Lung (tissue), 11 donors: ENCODE measurements at regions not wholly inside any gene's neighbourhood (a gene's known extent, or its start where the extent isn't known, plus 50 kb on each side); places are given as distances from the start of the nearest gene placed in this dataset.

Source experiments
- ATAC-seq: fragments of 200-7000 bp; cut with Tn5 transposase; one replicate; pipeline ENCODE4 v1.9.1; 2020; ENCODE audit warnings: moderate number of reproducible peaks; ENCODE audit not compliant: insufficient read depth, low FRiP score
- DNase-seq, 3 donors: peaks; one replicate each; pipeline ENCODE4 v3.0.0-alpha.2; 2013 to 2017
- H3K27ac ChIP-seq, 2 donors: one replicate each; pipeline ENCODE4 v1.5.1; 2013; ENCODE audit warnings: mild to moderate bottlenecking in 2 of 2, moderate library complexity in 2 of 2, control low read depth in 1 of 2, inconsistent platforms in 1 of 2, low read depth in 1 of 2, low read length in 1 of 2
- H3K27me3 ChIP-seq, 3 donors: one replicate each; pipeline ENCODE4 v1.5.1; 2013; ENCODE audit warnings: low read length in 2 of 3; ENCODE audit not compliant: control insufficient read depth in 3 of 3, insufficient read depth in 3 of 3
- H3K36me3 ChIP-seq, 4 donors: one replicate each; pipeline ENCODE4 v1.5.1; 2013; ENCODE audit warnings: low read length in 4 of 4, mild to moderate bottlenecking in 1 of 4, moderate library complexity in 1 of 4; ENCODE audit not compliant: control insufficient read depth in 4 of 4, insufficient read depth in 4 of 4
- H3K4me1 ChIP-seq, 5 donors: one replicate each; pipeline ENCODE4 v1.5.1; 2013; ENCODE audit warnings: low read length in 5 of 5, mild to moderate bottlenecking in 2 of 5, moderate library complexity in 1 of 5; ENCODE audit not compliant: control insufficient read depth in 5 of 5, insufficient read depth in 5 of 5
- H3K4me3 ChIP-seq: one replicate; pipeline ENCODE4 v1.5.1; 2013; ENCODE audit warnings: mild to moderate bottlenecking, control low read depth, moderate library complexity
- H3K9ac ChIP-seq, 2 donors: one replicate each; pipeline ENCODE4 v1.5.1; 2013; ENCODE audit warnings: low read length in 2 of 2, control low read depth in 1 of 2; ENCODE audit not compliant: insufficient read depth in 1 of 2
- H3K9me3 ChIP-seq, 4 donors: one replicate each; pipeline ENCODE4 v1.5.1; 2013; ENCODE audit warnings: low read length in 3 of 4, mild to moderate bottlenecking in 1 of 4, moderate library complexity in 1 of 4; ENCODE audit not compliant: control insufficient read depth in 4 of 4, insufficient read depth in 3 of 4
- CTCF ChIP-seq: IDR thresholded peaks from 2 replicates; pipeline ENCODE4 v1.5.1; 2012; ENCODE audit warnings: mild to moderate bottlenecking; ENCODE audit errors: control extremely low read depth, extremely low read depth
- WGBS, 2 donors: extraction: QIAGEN DNeasy Blood & Tissue Kit; methylation state at CpG; one replicate each; pipeline ENCODE4 v1.1.7; 2013; 5-methylcytosine and 5-hydroxymethylcytosine counted together
- donor health status: control.
- donor health status: control.
- donor health status: Bipolar disorder and iron deficiency.
- donor health status: healthy.
- donor health status: DM: yes; HTN: yes; CAD: no.

GRCh38 chrY:7712289-7712688 lies 800.7 kb upstream of the AMELY start:
- Histone ChIP-seq H3K27ac (no peak overlapping the region), H3K4me3 (no peak overlapping the region), H3K36me3 (no peaks in the 10 kb centered on the region), H3K27me3 (no peaks in the 10 kb centered on the region), H3K9ac (no peak overlapping the region), H3K9me3 (no peaks in the 10 kb centered on the region), H3K4me1 (no peaks in the 10 kb centered on the region)
- 90% methylated on average over 3 of the region's 3 CpGs; no CpG with 5 or more reads in 1 of the 2 donors for WGBS, 2 donors
- ATAC-seq (no peak), DNase-seq (no peak)
- no peak for TF ChIP-seq CTCF

GRCh38 chrY:7703578-7704140 lies 792.1 kb upstream of the AMELY start:
- ATAC-seq (no peak), DNase-seq (no peak)
- 88% methylated on average over 5 of the region's 5 CpGs; no CpG with 5 or more reads in 1 of the 2 donors for WGBS, 2 donors
- Histone ChIP-seq H3K27ac (no peak overlapping the region), H3K4me1 (no peaks in the 10 kb centered on the region), H3K36me3 (no peaks in the 10 kb centered on the region), H3K4me3 (no peak overlapping the region), H3K9me3 (no peaks in the 10 kb centered on the region), H3K9ac (no peak overlapping the region), H3K27me3 (no peaks in the 10 kb centered on the region)
- TF ChIP-seq CTCF = no peak

- Histone ChIP-seq H3K4me3 (no peak overlapping the region), H3K27ac (no peak overlapping the region), H3K9ac (no peak overlapping the region), H3K27me3 (no peaks in the 10 kb centered on the region), H3K4me1 (no peaks in the 10 kb centered on the region), H3K9me3 (no peaks in the 10 kb centered on the region), H3K36me3 (no peaks in the 10 kb centered on the region)
- DNase-seq (no peak), ATAC-seq (no peak)
- no peak for TF ChIP-seq CTCF
Measured at GRCh38 chrY:7702481-7702880, 790.9 kb upstream of the AMELY start.

GRCh38 chrY:7701676-7702075 lies 790.1 kb upstream of the AMELY start:
- no peak overlapping the region for H3K27ac ChIP-seq
- no peak overlapping the region for H3K9ac ChIP-seq
- 67% methylated on average over 4 of the region's 4 CpGs; no CpG with 5 or more reads in 1 of the 2 donors for WGBS, 2 donors
- ATAC-seq = no peak
- H3K9me3 ChIP-seq = no peaks in the 10 kb centered on the region
- TF ChIP-seq CTCF = no peak
- no peak overlapping the region for H3K4me3 ChIP-seq
- no peaks in the 10 kb centered on the region for H3K4me1 ChIP-seq
- no peaks in the 10 kb centered on the region for H3K36me3 ChIP-seq
- no peaks in the 10 kb centered on the region for H3K27me3 ChIP-seq
- no peak for DNase-seq
